ENCODE measurements at regions not wholly inside any gene's neighbourhood (a gene's known extent, or its start where the extent isn't known, plus 50 kb on each side); places are given as distances from the start of the nearest gene placed in this dataset.
A peak's percentile ranks its signal among the peaks of the same experiment; 100 is the strongest.

DNA sequence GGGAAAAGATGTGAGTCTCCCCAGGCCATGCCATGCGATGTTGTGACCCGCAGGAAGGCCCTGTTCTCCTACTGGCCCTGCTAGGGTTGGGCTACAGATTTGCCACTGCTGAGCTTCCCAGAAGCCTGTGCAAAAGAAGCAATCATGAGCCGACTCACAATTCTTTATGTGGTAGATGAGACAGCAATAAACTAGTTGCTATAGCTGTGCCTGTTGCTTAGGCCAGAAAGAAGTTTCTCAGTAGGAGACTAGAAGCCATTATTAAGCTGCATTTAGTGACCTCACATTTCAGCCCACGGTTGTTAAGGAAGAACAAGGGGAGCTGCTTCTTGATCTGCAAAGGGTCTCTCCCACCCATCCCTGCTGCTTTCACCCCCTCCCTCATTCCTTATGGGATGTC, 239.4 kb upstream of the CRY1 start:
- H3K36me3 Mint-ChIP-seq, result peaks cover 43% of the 10 kb centered on the region
- H3K4me3 Mint-ChIP-seq, result no peak overlapping the region
- H3K27ac Mint-ChIP-seq, result no peak overlapping the region
- POLR2A ChIA-PET, result interaction anchor here (0.9 to 1.4 kb wide), 3 partner anchors 9 to 13 kb away, joined by 3 to 6 read pairs (median 3); no protein-coding TSS in a partner anchor
- peaks cover 79% of the 10 kb centered on the region for H3K4me1 Mint-ChIP-seq
- no peaks in the 10 kb centered on the region for H3K9me3 Mint-ChIP-seq
- ATAC-seq (ENCODE audit: low read depth) (no peak), DNase-seq (no peak)
- no peaks in the 10 kb centered on the region for H3K27me3 Mint-ChIP-seq

DNA sequence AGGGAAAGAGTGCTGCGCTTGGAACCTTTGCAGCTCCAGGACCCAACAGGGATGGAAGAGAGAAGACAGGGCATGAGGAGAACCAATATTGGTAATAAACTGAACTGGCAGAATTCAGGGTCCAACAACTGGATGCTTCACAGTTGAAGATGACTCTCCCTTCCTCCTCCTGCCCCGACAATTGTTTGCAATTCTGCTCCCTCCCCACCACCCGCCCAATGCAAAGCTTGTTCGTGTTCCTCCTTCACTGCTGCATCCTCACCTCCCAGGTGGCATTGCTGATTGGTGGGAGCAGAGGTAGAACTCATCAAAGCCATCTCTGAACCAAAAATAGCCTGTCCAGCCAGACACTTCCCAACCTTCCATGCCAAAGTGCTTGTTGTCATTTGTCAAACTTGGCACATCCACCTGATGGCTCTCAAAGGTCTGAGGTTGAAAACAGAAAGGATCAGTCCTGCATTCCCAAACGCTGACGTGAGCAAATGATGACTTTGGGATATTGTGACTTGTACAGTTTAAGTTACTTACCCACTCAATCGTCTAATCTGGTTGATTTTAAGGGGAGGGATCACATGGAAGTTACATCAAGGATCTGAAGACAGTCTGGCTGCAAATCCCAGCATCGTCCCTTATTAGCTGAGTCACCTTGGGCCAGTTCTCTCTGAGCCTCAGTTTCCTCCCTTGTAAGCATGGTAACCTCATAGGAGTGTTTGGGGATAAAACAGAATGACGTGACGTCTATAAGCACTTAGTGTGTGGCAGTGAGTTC, 242.6 kb upstream of the CRY1 start:
- Mint-ChIP-seq H3K36me3 (peaks cover 53% of the 10 kb centered on the region), H3K27ac (peak overlapping the region; percentile 44), H3K4me1 (peaks cover 56% of the 10 kb centered on the region), H3K27me3 (no peaks in the 10 kb centered on the region), H3K9me3 (peaks cover 2% of the 10 kb centered on the region), H3K4me3 (no peak overlapping the region)
- DNase-seq (no peak), ATAC-seq (ENCODE audit: low read depth) (no peak)
- POLR2A ChIA-PET, result interaction anchor here (1.1 kb wide), 1 partner anchor 59 kb away, joined by 3 read pairs; no protein-coding TSS in a partner anchor

DNA sequence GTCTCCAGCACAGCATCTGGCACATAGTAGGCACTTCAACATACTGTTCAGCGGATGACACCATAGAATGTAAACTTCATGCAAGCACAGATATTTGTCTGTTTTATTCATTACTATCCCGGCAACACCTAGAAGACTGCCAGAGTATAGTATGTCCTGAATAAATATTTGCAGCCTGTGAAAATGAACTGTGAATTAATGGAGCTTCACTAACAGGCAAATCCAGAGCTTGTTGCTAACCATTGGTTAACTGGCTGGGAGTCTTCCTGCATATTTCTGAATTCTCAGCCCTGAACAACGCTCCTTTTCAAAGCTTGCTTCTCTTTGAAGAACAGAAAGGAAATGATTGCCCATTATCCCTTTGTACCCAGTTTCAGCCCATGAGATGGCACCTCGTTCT, 243.3 kb upstream of the CRY1 start:
- Mint-ChIP-seq H3K4me1 (peaks cover 55% of the 10 kb centered on the region), H3K27ac (peak overlapping the region; percentile 69), H3K9me3 (peaks cover 2% of the 10 kb centered on the region), H3K27me3 (no peaks in the 10 kb centered on the region), H3K36me3 (peaks cover 57% of the 10 kb centered on the region), H3K4me3 (no peak overlapping the region)
- POLR2A ChIA-PET, result interaction anchor here (1.1 to 1.2 kb wide), 2 partner anchors 9 to 12 kb away, joined by 3 read pairs; no protein-coding TSS in a partner anchor
- DNase-seq (no peak), ATAC-seq (ENCODE audit: low read depth) (no peak)

DNA sequence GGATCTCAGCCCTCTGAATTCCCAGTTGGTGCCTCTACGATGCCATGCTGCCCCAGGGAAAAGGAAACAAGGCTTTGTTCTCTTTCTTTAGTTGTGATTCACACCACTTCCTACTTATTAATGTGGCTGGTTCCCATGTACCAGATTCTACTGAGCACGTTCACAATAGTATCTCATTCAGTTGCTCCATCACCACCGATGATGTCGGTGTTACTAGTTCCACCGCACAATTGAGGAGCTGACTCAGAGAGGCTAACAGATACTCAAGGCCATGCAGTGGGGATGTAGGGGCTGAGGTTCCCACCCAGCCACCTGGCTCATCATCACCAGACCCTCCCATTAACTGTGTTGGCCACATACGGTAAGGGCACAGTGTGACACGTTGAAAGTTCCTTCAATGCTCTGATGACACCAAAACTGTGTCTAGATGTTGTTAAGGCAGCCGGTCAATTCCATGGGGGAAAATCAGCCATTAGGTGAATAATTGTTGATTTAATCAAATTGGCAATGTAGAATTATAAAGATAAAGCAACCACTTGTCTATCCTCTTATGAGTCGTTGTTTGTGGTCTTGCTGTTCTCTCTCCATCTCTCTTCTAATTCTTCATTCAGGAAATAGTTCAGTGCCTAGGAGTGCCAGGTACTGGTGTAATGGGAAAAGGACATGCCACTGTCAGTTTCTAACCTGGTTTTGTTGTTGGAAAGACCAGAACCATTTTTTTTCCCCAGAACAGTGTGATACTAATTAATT, 244.2 kb upstream of the CRY1 start:
- DNase-seq (no peak), ATAC-seq (ENCODE audit: low read depth) (peak; percentile 70)
- Mint-ChIP-seq H3K9me3 (peaks cover 5% of the 10 kb centered on the region), H3K4me3 (peak overlapping the region; percentile 29), H3K4me1 (peaks cover 47% of the 10 kb centered on the region), H3K36me3 (peaks cover 59% of the 10 kb centered on the region), H3K27me3 (no peaks in the 10 kb centered on the region), H3K27ac (peak overlapping the region; percentile 69)
- POLR2A ChIA-PET, result interaction anchor here (1.1 to 1.2 kb wide), 2 partner anchors 8 to 11 kb away, joined by 3 read pairs; no protein-coding TSS in a partner anchor

DNA sequence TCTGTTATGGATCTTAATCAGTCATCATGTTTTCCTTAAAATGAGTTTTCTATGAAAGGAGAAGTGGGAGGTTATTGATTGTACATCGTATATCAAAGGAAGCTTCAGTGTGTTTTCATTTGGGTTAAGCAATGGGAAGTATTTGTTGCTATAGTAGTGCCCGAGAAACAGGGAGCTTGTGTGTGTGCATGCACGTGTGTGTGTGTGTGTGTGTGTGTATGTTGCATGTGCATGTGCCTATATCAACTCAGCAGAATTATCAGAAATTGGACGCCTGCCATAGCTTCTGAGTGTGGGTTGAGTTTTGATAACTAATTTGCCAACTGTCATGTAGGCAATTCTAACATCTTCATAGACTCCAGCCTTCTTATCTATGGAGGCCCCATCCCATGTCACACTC, 246.1 kb upstream of the CRY1 start:
- Mint-ChIP-seq H3K4me3 (no peak overlapping the region), H3K4me1 (peaks cover 29% of the 10 kb centered on the region), H3K27ac (no peak overlapping the region), H3K36me3 (peaks cover 64% of the 10 kb centered on the region), H3K9me3 (peaks cover 8% of the 10 kb centered on the region), H3K27me3 (no peaks in the 10 kb centered on the region)
- DNase-seq (no peak), ATAC-seq (ENCODE audit: low read depth) (no peak)
- POLR2A ChIA-PET, result no interaction called here

DNA sequence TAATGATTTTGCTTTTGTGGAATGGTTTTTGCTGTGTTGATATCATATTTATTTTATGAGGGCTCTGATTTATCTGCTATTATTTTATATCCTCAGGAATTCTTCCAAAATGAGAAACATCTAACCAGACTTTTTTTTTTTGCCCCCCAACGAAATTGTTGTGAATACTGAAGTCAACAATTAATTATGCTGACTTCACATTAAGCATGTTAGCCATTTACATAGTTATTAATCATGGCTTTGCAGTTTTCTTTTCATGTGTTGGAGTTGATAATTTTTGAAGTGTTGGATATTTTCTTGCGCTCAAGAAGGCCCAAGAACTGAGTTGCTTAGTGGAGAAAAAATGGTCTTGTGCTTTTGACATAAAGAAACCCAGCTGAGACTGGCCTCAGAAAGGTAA, 246.6 kb upstream of the CRY1 start:
- no peak for ATAC-seq (ENCODE audit: low read depth)
- peaks cover 27% of the 10 kb centered on the region for H3K4me1 Mint-ChIP-seq
- no peak for DNase-seq
- no peaks in the 10 kb centered on the region for H3K27me3 Mint-ChIP-seq
- POLR2A ChIA-PET, result no interaction called here
- peaks cover 59% of the 10 kb centered on the region for H3K36me3 Mint-ChIP-seq
- H3K9me3 Mint-ChIP-seq, result peaks cover 8% of the 10 kb centered on the region
- H3K27ac Mint-ChIP-seq, result no peak overlapping the region
- no peak overlapping the region for H3K4me3 Mint-ChIP-seq

DNA sequence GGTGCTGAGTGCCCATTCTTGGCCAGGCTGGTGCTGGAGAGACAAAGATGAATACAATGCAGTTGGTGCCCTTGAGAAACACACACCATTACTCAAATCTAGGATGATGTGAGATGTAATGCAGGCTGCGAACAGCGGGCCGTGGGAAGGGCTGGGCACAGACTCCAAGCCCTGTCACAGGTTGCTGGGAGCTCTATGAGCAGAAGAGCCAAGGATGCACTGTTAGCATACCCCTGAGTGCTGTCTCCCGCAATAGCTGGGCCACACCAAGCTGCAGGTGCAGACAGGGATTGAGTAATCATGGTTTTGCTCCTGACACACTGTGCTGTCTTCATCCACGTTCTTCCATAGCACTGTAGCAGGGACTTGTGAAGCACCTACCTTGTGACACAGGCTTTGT, 247.5 kb upstream of the CRY1 start:
- DNase-seq (no peak), ATAC-seq (ENCODE audit: low read depth) (no peak)
- Mint-ChIP-seq H3K4me1 (peaks cover 27% of the 10 kb centered on the region), H3K27ac (no peak overlapping the region), H3K9me3 (peaks cover 8% of the 10 kb centered on the region), H3K27me3 (no peaks in the 10 kb centered on the region), H3K36me3 (peaks cover 61% of the 10 kb centered on the region), H3K4me3 (no peak overlapping the region)
- POLR2A ChIA-PET, result no interaction called here

DNA sequence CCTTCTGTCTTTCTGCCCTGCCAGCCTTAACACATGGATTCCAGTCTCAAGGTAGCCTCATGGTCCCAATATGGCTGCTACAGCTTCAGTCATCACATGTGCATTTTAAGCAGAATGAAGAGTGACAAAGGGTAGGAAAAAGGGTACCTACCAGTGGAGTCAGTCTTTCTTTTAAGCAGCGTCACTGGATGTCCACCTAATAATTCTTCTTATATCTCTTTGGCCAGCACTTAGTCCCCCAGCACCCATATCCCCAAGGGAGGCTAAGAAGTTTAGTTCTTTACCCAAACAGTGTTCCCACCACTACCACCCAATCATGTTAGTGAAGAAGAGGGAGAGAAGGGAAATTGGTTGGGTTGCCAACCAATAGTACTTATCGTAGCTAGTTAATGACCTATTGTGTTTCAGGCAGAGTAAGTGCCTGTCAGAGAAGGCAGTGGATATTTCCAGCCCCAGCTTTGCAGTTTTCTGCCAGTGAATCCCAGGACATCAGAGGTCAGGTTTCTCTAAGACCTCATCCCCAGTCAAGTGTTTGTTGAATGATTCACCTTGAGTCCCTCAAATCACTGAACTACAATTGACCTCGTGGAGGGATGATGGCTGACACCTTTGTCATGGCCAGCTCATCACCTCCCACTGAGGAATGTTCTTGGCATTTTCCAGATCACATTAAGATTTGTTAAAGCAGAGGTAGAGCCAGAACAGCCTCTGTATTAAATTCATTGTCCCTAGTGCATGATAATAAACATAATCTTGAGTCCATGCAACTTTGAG, 250.9 kb upstream of the CRY1 start:
- ATAC-seq (ENCODE audit: low read depth), result no peak
- H3K27me3 Mint-ChIP-seq, result no peaks in the 10 kb centered on the region
- peaks cover 8% of the 10 kb centered on the region for H3K9me3 Mint-ChIP-seq
- no peak overlapping the region for H3K4me3 Mint-ChIP-seq
- H3K36me3 Mint-ChIP-seq, result peaks cover 68% of the 10 kb centered on the region
- H3K27ac Mint-ChIP-seq, result no peak overlapping the region
- no peak for DNase-seq
- POLR2A ChIA-PET, result no interaction called here
- H3K4me1 Mint-ChIP-seq, result peaks cover 28% of the 10 kb centered on the region

DNA sequence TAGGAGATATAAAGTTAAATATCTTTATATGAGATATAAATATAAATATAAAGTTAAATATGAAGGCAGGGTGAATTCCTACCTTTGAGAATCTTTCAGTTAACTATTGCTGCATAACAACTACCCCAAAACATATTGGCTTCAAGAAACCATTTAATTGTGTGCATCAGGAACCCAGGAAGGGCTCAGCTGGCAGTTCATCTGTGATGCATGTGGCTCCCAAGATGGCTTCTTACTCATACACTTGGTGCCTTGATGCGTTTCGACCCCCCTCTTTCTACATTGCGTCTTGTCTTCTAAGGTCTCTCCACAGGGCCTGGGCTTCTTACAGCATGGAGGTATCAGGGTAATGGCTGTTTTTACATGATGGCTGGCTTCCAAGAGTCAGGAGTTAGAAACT, 253.9 kb upstream of the CRY1 start:
- peaks cover 38% of the 10 kb centered on the region for H3K4me1 Mint-ChIP-seq
- H3K27ac Mint-ChIP-seq, result no peak overlapping the region
- no peak overlapping the region for H3K4me3 Mint-ChIP-seq
- DNase-seq (no peak), ATAC-seq (ENCODE audit: low read depth) (no peak)
- no peaks in the 10 kb centered on the region for H3K27me3 Mint-ChIP-seq
- peaks cover 6% of the 10 kb centered on the region for H3K9me3 Mint-ChIP-seq
- POLR2A ChIA-PET, result no interaction called here
- H3K36me3 Mint-ChIP-seq, result peaks cover 42% of the 10 kb centered on the region

DNA sequence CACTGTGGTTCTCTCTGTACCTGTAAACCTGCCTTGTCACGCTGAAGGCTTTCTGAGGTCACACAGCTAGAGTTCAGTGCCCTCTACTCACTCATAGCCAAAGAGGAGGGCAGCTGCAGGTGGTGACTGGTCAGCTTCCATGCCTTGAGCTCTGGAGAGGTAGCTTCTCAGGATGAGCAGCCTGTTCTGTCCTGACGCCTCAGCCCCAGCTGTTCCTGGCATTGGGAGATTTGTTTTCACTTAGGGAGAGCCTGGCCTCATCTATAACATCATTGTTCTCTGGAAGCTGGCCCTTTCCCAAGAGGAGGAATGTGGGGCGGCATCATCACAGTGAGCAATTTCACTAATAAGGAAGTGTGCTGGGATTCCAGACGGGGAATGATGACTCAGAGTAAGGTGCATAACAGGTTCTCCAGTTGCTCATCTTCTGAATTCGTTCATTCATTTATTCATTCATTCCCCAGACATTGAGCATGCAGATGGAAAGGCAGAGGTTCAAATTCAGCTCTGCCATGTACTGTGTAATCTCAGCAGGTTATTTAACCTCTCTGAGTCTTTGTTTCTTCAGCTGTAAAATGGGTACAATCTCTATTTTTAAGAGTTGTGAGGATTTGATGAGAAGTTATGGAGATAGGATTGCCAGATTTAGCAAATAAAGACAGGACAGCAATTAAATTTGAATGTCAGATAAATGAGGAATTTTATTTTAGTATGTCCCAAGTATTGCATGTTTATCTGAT, 255.8 kb upstream of the CRY1 start:
- DNase-seq (no peak), ATAC-seq (ENCODE audit: low read depth) (no peak)
- Mint-ChIP-seq H3K27me3 (no peaks in the 10 kb centered on the region), H3K27ac (no peak overlapping the region), H3K4me1 (peaks cover 52% of the 10 kb centered on the region), H3K9me3 (no peaks in the 10 kb centered on the region), H3K36me3 (peaks cover 33% of the 10 kb centered on the region), H3K4me3 (no peak overlapping the region)
- POLR2A ChIA-PET, result interaction anchor here (1.5 kb wide), 3 partner anchors 12 to 30 kb away, joined by 3 to 12 read pairs (median 4); no protein-coding TSS in a partner anchor

DNA sequence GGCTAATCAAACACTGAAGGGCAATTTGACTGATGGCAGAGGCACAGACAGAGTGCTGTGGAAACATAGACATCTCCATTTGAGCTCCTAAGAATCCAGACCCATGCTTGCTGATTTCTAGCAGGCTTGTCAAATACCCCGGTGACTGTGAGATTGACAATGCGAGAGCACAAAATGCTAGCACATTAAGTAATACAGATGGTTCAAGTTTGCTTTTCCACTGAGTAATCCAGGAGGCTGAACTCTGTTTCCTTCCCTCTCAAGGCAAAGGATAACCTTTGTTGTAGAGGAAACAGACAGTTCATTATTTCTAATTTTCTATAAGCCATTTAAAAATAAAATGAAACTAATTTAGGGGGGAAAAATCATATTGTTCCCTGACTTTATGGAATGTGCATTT, 256.5 kb upstream of the CRY1 start:
- Mint-ChIP-seq H3K36me3 (peaks cover 32% of the 10 kb centered on the region), H3K4me3 (no peak overlapping the region)

DNA sequence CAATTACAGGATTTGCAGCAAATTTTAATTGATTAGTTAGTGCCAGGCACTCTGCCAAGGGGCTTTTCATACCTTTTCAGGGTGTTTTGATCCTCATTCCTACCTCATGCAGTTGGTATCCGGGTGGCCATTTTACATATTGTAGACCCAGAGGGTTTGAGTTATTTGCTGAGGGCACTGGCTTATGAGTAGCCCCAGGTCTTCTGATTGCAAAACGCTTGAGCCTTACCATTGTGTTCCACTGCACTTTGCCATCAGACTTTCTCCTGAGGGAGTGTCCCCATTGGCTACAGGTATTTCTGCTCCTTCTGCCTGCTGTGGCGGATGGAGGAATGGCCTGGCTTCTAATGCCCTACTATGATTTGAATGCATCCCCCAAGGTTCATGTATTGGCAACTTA, 257.8 kb upstream of the CRY1 start:
- Mint-ChIP-seq H3K36me3 (peaks cover 22% of the 10 kb centered on the region), H3K4me1 (peaks cover 58% of the 10 kb centered on the region), H3K27me3 (no peaks in the 10 kb centered on the region), H3K4me3 (no peak overlapping the region), H3K9me3 (no peaks in the 10 kb centered on the region), H3K27ac (no peak overlapping the region)
- ATAC-seq (ENCODE audit: low read depth) (no peak), DNase-seq (no peak)
- POLR2A ChIA-PET, result no interaction called here

More for the DNA sequence above, 256.5 kb upstream of the CRY1 start:
- DNase-seq, result no peak
- ATAC-seq (ENCODE audit: low read depth), result no peak
- H3K27me3 Mint-ChIP-seq, result no peaks in the 10 kb centered on the region
- H3K27ac Mint-ChIP-seq, result no peak overlapping the region
- H3K9me3 Mint-ChIP-seq, result no peaks in the 10 kb centered on the region
- H3K4me1 Mint-ChIP-seq, result peaks cover 57% of the 10 kb centered on the region
- POLR2A ChIA-PET, result no interaction called here

DNA sequence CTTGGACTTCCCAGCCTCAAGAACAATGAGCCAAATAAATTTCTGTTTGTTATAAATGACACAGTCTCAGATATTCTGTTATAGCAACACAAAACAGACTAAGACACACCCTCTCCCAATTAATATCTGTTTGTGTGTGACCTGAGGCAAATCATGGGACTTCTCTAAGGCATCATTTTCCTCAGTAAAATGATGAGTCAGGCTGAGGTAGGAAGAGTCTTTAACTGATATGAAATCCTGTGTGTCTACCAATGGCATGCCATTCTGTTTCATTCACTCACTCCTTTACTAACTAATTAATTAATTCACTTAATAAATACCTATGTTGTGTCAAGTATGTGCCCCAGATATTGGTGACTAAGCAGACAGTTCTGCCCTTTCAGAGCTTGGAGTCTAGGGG, 258.4 kb upstream of the CRY1 start:
- Mint-ChIP-seq H3K27ac (peak overlapping the region; percentile 82), H3K9me3 (no peaks in the 10 kb centered on the region), H3K4me3 (peak overlapping the region; percentile 53), H3K36me3 (peaks cover 17% of the 10 kb centered on the region), H3K4me1 (peaks cover 58% of the 10 kb centered on the region), H3K27me3 (no peaks in the 10 kb centered on the region)
- ATAC-seq (ENCODE audit: low read depth) (no peak), DNase-seq (no peak)
- POLR2A ChIA-PET, result interaction anchor here (1.2 kb wide), 1 partner anchor 16 kb away, joined by 3 read pairs; no protein-coding TSS in a partner anchor

Measured in activated naive CD8-positive, alpha-beta T cell treated with anti-CD3 and anti-CD28 coated beads, Interleukin-2, amount 10 ng/mL, durations not matched to agents 7 days and 5 days (primary cell).